ENCODE measurements at regions not wholly inside any gene's neighbourhood (a gene's known extent, or its start where the extent isn't known, plus 50 kb on each side); places are given as distances from the start of the nearest gene placed in this dataset.

GRCh38 chr13:31629085-31629780 lies 110.1 kb upstream of the RXFP2 start (continued):
- TF ChIP-seq EP300 (IDR thresholded peaks at IDR 0.05; ENCODE audit: borderline replicate concordance in 1 of 2, control insufficient read depth in 1 of 2, low read depth in 2 of 2, low read length in 2 of 2), result no peak
- TF ChIP-seq, protein P1, sequence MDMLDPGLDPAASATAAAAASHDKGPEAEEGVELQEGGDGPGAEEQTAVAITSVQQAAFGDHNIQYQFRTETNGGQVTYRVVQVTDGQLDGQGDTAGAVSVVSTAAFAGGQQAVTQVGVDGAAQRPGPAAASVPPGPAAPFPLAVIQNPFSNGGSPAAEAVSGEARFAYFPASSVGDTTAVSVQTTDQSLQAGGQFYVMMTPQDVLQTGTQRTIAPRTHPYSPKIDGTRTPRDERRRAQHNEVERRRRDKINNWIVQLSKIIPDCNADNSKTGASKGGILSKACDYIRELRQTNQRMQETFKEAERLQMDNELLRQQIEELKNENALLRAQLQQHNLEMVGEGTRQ (IDR thresholded peaks at IDR 0.05; ENCODE audit: borderline replicate concordance, low read depth, low read length), result no peak
- TF ChIP-seq, protein P2, sequence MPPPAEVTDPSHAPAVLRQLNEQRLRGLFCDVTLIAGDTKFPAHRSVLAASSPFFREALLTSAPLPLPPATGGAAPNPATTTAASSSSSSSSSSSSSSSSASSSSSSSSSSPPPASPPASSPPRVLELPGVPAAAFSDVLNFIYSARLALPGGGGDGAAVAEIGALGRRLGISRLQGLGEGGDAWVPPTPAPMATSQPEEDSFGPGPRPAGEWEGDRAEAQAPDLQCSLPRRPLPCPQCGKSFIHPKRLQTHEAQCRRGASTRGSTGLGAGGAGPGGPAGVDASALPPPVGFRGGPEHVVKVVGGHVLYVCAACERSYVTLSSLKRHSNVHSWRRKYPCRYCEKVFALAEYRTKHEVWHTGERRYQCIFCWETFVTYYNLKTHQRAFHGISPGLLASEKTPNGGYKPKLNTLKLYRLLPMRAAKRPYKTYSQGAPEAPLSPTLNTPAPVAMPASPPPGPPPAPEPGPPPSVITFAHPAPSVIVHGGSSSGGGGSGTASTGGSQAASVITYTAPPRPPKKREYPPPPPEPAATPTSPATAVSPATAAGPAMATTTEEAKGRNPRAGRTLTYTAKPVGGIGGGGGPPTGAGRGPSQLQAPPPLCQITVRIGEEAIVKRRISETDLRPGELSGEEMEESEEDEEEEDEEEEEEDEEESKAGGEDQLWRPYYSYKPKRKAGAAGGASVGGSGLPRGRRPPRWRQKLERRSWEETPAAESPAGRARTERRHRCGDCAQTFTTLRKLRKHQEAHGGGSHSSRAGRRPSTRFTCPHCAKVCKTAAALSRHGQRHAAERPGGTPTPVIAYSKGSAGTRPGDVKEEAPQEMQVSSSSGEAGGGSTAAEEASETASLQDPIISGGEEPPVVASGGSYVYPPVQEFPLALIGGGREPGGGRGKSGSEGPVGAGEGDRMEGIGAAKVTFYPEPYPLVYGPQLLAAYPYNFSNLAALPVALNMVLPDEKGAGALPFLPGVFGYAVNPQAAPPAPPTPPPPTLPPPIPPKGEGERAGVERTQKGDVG (CRISPR knock-in tag; IDR thresholded peaks at IDR 0.05), result no peak
- TF ChIP-seq, protein P3, sequence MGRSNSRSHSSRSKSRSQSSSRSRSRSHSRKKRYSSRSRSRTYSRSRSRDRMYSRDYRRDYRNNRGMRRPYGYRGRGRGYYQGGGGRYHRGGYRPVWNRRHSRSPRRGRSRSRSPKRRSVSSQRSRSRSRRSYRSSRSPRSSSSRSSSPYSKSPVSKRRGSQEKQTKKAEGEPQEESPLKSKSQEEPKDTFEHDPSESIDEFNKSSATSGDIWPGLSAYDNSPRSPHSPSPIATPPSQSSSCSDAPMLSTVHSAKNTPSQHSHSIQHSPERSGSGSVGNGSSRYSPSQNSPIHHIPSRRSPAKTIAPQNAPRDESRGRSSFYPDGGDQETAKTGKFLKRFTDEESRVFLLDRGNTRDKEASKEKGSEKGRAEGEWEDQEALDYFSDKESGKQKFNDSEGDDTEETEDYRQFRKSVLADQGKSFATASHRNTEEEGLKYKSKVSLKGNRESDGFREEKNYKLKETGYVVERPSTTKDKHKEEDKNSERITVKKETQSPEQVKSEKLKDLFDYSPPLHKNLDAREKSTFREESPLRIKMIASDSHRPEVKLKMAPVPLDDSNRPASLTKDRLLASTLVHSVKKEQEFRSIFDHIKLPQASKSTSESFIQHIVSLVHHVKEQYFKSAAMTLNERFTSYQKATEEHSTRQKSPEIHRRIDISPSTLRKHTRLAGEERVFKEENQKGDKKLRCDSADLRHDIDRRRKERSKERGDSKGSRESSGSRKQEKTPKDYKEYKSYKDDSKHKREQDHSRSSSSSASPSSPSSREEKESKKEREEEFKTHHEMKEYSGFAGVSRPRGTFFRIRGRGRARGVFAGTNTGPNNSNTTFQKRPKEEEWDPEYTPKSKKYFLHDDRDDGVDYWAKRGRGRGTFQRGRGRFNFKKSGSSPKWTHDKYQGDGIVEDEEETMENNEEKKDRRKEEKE (IDR thresholded peaks at IDR 0.05), result no peak

Measured in GM12878 (cell line).